HAP-1 (cell line): ENCODE measurements at regions not wholly inside any gene's neighbourhood (a gene's known extent, or its start where the extent isn't known, plus 50 kb on each side); places are given as distances from the start of the nearest gene placed in this dataset.
"Not testable (repeated sequence)": the region's sequence is repeated elsewhere in the genome, so short reads cannot be mapped to it uniquely, and the experiment has no call there.

ENCODE experiments used
- DNase-seq, 2 experiments: peaks; one replicate each; pipeline ENCODE4 v3.0.0-alpha.2; 2016 to 2020; ENCODE audit warnings: low spot score in 2 of 2
- H3K27me3 ChIP-seq: fragments of 250-450 bp; sonication (Bioruptor Pico); 2 replicates; pipeline ENCODE4 v1.5.1; 2020; ENCODE audit warnings: low read depth, mild to moderate bottlenecking, moderate library complexity
- H3K36me3 ChIP-seq: fragments of 250-450 bp; sonication (Bioruptor Pico); replicated peaks from 2 replicates; pipeline ENCODE4 v1.5.1; 2020; ENCODE audit warnings: mild to moderate bottlenecking
- H3K4me1 ChIP-seq: fragments of 250-450 bp; sonication (Bioruptor Pico); 2 replicates; pipeline ENCODE4 v1.5.1; 2020; ENCODE audit warnings: mild to moderate bottlenecking
- H3K4me3 ChIP-seq: fragments of 250-450 bp; sonication (Bioruptor Pico); 2 replicates; pipeline ENCODE4 v1.5.1; 2020; ENCODE audit warnings: mild to moderate bottlenecking, moderate library complexity
- H3K9me3 ChIP-seq: fragments of 250-450 bp; sonication (Bioruptor Pico); 2 replicates; pipeline ENCODE4 v1.5.1; 2020; ENCODE audit warnings: mild to moderate bottlenecking, moderate library complexity
- in situ Hi-C: fragments of 300-500 bp; cut with MboI; formaldehyde crosslinking; loops from 3 replicates; pipeline ENCODE4 v1.14.3; 2020; ENCODE audit warnings: low sequenced_read_pairs, inconsistent platforms, mixed read lengths

DNA sequence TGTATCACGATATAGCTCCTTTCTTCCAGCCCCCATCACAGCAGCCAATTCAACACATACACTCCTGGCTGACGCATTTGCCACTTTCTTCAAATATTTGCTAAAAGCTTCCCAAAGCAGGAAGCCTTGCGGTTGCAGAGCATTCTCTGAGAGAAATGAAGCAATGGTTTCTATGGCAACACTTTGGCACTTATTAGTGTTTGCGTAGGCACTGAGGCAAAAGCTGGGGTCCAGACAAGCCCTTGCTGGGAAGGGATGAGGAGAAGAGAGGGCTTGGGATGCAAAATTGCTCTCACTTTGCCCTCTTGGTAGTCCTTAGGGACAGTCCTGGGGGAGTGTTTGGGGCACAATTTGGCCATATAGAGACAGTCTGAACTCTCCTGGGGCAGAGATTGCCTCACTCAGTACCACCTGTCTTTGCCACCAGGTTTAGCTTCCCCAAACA, 55.0 kb upstream of the PAK3 start:
- no peak for DNase-seq
- H3K4me1 ChIP-seq: no peaks in the 10 kb centered on the region
- H3K27me3 ChIP-seq: peaks cover 3% of the 10 kb centered on the region; the same call in 1 of the 2 replicates
- in situ Hi-C loops: no loop called here
- H3K36me3 ChIP-seq: no peaks in the 10 kb centered on the region
- no peaks in the 10 kb centered on the region for H3K9me3 ChIP-seq
- no peak overlapping the region for H3K4me3 ChIP-seq

DNA sequence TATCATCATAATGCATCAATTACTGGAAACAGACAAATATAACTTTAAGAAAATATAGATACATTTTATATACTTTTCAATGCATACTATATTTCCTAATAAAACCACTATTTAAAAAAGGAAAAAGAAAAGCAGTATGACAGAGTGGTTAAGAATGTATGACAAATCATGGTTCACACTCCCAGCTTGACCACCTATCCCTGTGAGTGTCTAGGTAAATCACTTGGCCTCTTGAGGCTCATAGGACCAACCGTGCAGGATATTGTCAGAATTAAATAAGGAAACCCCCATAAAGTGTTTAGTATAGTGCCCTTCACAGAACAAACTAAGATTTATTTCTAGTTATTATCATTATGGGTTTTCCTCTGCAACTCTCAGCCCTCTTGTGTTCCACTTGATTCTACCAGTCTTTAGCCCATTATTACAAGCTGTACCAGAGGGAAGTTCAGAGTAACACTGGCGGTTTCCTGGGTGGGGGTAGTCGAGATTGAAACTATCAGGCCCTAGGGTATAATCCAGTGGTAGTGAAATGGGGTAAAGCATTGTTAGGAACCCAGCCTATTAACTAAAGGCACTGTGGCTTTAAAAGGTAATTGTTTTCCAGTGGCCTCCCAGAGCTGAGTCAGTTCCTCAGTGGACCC, 55.5 kb upstream of the PAK3 start:
- no peak for DNase-seq
- peaks cover 3% of the 10 kb centered on the region; the same call in 1 of the 2 replicates for H3K27me3 ChIP-seq
- H3K9me3 ChIP-seq: no peaks in the 10 kb centered on the region
- in situ Hi-C loops: no loop called here
- no peaks in the 10 kb centered on the region for H3K36me3 ChIP-seq
- no peaks in the 10 kb centered on the region for H3K4me1 ChIP-seq
- no peak overlapping the region for H3K4me3 ChIP-seq

DNA sequence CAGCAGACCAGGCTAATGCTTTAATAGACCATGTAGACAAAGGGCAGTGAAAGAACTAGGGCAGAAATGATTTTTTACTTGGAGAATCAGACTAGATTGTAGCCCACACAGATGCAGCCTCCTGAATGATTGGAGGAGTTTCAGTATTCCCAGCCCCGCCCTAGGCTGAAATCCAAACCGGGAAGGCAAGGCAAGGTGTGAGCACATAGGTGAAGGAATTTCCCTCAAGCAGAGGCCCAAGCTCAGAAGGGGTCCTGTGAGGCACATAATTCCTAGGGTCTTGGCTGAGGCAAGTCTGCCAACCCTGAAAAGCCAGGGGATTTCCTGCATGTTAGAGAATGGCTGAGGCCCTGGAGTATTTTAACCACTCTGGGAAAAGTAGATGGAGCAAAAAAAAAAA, 56.4 kb upstream of the PAK3 start:
- Histone ChIP-seq H3K27me3 (peaks cover 3% of the 10 kb centered on the region; the same call in 1 of the 2 replicates), H3K36me3 (no peaks in the 10 kb centered on the region), H3K4me3 (no peak overlapping the region), H3K4me1 (no peaks in the 10 kb centered on the region), H3K9me3 (no peaks in the 10 kb centered on the region)
- in situ Hi-C loops: no loop called here
- DNase-seq: no peak

DNA sequence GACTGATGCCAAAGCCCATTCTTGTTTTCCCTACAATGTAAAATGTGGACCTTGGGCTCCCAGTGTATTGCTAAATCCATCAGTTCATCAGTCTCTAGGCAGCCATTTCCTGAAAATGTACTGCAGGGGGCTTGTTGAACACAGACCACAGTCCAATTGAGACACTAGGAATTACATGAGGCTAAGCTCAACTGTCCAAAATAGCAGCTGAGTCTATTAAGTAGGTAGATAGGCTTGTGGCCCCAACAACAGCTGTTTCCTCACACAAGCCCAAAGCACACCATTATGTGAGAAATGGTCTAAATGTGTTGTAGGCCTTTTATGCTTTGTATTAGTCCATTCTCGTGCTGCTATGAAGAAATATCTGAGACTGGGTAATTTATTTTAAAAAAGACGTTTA, 60.0 kb upstream of the PAK3 start:
- Histone ChIP-seq H3K27me3 (peaks cover 3% of the 10 kb centered on the region; the same call in 1 of the 2 replicates), H3K36me3 (no peaks in the 10 kb centered on the region), H3K9me3 (no peaks in the 10 kb centered on the region), H3K4me1 (no peaks in the 10 kb centered on the region), H3K4me3 (no peak overlapping the region)
- no peak for DNase-seq
- in situ Hi-C loops: no loop called here

DNA sequence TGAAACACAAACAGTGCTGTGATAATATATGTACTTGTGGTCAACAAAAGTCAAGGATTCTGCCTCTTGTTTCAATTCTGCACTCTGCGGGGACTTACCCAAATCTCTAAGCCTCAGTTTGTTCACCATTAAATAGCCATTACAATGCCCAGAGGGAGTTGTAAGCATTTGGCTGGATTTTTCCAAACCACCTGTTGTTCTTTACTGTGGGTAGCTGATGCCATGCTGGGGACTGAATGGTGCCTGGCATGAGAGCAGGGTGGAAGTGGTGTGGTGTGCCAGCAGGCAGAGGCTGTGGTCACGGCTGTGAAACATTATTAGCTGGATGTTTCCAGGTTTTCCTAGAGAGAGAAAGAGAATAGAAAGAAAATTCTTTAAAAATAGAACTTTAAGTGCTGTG, 60.7 kb upstream of the PAK3 start:
- no peaks in the 10 kb centered on the region for H3K9me3 ChIP-seq
- in situ Hi-C loops: no loop called here
- DNase-seq: no peak
- H3K27me3 ChIP-seq: peaks cover 3% of the 10 kb centered on the region; the same call in 1 of the 2 replicates
- H3K36me3 ChIP-seq: no peaks in the 10 kb centered on the region
- no peaks in the 10 kb centered on the region for H3K4me1 ChIP-seq
- H3K4me3 ChIP-seq: no peak overlapping the region

DNA sequence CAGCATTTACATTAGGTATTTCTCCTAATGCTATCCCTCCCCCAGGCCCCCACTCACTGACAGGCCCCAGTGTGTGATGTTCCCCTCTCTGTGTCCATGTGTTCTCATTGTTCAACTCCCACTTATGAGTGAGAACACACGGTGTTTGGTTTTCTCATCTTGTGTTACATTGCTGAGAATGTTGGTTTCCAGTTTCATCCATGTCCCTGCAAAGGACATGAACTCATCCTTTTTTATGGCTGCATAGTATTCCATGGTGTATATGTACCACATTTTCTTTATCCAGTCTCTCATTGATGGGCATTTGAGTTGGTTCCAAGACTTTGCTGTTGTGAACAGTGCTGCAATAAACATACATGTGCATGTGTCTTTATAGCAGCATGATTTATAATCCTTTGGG, 73.0 kb upstream of the PAK3 start:
- H3K27me3 ChIP-seq, in situ Hi-C loops, DNase-seq, H3K36me3 ChIP-seq, H3K4me3 ChIP-seq, H3K4me1 ChIP-seq, H3K9me3 ChIP-seq: not testable (repeated sequence)

DNA sequence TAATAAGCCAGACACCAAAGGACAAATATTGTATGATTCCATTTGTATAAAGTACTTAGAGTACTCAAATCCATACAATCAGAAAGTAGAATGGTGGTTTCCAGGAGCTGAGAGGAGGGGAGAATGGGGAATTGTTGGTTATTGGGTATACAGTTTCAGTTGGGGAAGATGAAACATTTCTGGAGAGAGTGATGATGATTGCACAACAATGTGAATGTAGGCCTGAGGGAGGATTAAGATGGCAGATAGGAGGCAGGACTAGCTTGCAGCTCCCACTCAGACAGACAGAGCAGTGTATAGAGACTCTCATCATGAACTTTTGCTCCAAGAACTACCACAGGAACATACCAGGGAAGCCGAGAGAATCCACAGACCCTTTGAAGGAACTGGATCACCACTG, 75.7 kb upstream of the PAK3 start:
- H3K4me3 ChIP-seq: no peak overlapping the region
- H3K9me3 ChIP-seq: no peaks in the 10 kb centered on the region
- H3K36me3 ChIP-seq: no peaks in the 10 kb centered on the region
- DNase-seq: no peak
- no peaks in the 10 kb centered on the region for H3K27me3 ChIP-seq
- no peaks in the 10 kb centered on the region for H3K4me1 ChIP-seq
- in situ Hi-C loops: no loop called here

DNA sequence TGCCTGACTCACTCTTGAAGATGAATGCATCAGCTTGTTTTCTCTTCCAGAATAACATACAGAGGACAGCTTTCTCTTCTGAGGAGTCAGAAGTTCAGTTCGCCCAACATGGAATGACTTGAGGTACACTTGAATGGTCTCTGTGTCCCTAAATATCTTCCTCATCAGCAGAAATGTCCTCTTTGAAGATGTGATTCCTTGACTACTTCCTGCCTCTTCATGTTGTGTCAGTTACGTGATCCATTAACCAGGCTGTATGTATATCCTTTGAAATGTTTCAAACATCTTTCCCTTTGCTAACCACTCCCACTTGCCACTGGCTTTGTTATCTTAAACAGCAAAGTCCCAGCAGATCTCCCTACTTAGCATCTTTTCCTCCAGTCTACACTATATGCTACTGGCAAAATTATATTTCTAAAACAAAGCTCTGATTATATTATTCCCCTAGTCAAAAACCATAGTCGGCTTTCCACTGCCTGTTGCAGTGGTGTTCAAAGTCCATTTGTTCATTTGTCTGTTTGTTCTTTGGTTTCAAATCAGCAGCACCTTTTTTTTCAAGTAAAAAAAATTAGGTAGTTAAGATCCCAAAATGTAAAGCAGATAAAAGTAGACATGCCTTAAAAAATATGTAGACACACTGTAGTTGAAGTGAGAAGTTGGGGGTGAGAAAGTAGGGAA, 82.1 kb upstream of the PAK3 start:
- H3K4me1 ChIP-seq: no peaks in the 10 kb centered on the region
- H3K36me3 ChIP-seq: no peaks in the 10 kb centered on the region
- in situ Hi-C loops: no loop called here
- DNase-seq: no peak
- H3K27me3 ChIP-seq: no peaks in the 10 kb centered on the region
- no peaks in the 10 kb centered on the region for H3K9me3 ChIP-seq
- no peak overlapping the region for H3K4me3 ChIP-seq

DNA sequence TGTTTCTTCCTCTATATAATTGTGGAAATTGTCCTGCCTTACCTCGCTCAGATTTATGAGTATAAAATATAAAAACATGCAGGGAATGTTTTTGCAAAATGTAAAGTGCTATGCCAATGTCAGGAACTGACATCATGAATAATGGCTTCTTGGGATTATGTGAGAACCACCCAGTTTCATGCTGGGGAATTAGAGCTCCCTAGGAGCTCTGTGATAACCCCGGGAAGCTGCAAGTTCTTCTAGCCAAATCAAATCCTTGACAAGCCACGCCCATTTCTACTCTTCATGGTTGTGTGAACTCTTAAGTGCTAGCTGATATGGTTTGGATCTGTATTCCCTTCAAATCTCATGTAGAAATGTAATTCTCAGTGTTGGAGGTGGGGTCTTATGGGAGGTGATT, 85.9 kb upstream of the PAK3 start:
- Histone ChIP-seq H3K4me1 (no peaks in the 10 kb centered on the region; the same call in 1 of the 2 replicates), H3K9me3 (no peaks in the 10 kb centered on the region), H3K4me3 (no peak overlapping the region), H3K36me3 (no peaks in the 10 kb centered on the region), H3K27me3 (peaks cover 3% of the 10 kb centered on the region; the same call in 1 of the 2 replicates)
- DNase-seq: no peak
- in situ Hi-C loops: no loop called here

DNA sequence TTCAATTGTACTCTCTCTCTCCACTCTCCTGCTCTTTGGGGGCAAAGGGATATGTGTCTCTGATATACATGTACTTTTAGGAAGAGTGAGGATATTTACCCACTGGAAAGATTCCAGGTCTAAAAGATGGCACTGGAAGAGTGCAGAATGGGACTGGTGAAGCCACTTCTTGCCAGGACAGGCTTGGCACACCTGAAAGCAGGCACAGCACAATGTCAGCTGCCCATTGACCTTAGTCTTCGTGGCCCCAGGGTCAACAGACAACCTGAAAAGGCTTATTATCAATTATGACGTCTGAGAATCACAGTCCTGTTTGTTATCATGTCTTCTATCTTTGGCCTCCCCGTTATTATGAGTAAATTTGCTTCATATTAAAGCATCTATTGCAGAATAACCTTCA, 86.7 kb upstream of the PAK3 start:
- Histone ChIP-seq H3K9me3 (no peaks in the 10 kb centered on the region), H3K4me3 (no peak overlapping the region), H3K27me3 (peaks cover 3% of the 10 kb centered on the region; the same call in 1 of the 2 replicates), H3K36me3 (no peaks in the 10 kb centered on the region), H3K4me1 (no peaks in the 10 kb centered on the region; the same call in 1 of the 2 replicates)
- in situ Hi-C loops: no loop called here
- DNase-seq: no peak

DNA sequence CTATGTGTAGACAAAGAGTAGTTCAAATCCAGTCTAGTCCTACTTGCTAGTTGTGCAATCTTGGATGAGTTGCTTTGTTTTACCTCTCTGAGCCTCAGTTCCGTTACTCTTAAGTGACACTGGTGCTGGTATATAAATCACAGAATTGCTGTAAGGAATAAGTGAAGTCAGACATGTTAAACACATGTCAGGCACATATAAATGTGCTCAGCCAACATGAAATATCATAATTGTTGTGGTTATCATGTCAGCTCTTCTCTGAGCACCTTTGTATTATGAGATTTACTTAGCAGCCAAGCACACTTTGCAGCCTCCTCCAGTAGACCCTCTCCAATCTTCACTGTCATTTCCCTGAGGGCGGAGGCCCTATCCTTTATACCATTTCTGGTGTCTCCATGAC, 87.9 kb upstream of the PAK3 start:
- in situ Hi-C loops: no loop called here
- no peaks in the 10 kb centered on the region; the same call in 1 of the 2 replicates for H3K4me1 ChIP-seq
- no peaks in the 10 kb centered on the region for H3K36me3 ChIP-seq
- H3K4me3 ChIP-seq: no peak overlapping the region
- H3K27me3 ChIP-seq: peaks cover 3% of the 10 kb centered on the region; the same call in 1 of the 2 replicates
- no peak for DNase-seq
- H3K9me3 ChIP-seq: no peaks in the 10 kb centered on the region

DNA sequence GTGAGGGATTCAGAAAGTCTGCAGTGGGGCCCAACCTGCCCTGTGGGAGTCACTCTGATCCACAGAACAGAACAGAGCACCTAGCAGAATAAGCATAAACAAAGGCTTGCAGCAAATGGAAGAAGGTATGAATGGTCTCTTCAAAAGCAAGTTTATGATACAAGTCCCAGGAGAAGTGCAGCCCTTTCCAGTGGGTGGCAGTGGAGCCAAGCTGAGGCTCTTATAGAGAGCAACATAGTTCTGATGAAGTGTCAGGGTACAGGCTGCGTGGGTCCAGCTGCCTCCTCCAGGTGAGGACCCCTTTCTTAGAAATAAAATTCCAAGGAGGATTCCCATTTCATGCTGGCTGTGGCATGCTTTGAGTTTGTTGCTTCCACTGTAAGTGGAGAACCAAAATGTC, 88.8 kb upstream of the PAK3 start:
- Histone ChIP-seq H3K9me3 (no peaks in the 10 kb centered on the region), H3K36me3 (no peaks in the 10 kb centered on the region), H3K4me3 (no peak overlapping the region), H3K27me3 (peaks cover 3% of the 10 kb centered on the region; the same call in 1 of the 2 replicates), H3K4me1 (no peaks in the 10 kb centered on the region; the same call in 1 of the 2 replicates)
- no peak for DNase-seq
- in situ Hi-C loops: no loop called here

DNA sequence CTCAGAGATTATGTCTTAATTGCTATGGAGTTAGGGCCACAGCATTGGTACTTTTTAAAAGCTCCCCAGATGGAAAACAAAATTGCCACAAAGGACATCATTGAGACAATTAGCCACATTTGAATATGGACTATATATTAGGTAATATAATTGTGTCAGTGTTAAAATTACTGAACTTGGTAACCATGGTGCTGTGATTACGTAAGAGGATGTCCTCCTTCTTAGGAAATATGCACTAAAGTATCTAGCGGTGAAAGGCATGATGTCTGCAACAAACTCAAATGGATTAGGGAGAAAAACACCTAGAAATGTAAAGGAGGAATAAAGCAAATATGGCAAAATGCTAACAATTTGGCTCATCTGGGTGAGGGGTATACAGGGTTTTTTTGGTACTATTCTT, 89.9 kb upstream of the PAK3 start:
- in situ Hi-C loops: no loop called here
- Histone ChIP-seq H3K4me3 (no peak overlapping the region), H3K4me1 (no peaks in the 10 kb centered on the region; the same call in 1 of the 2 replicates), H3K27me3 (peaks cover 3% of the 10 kb centered on the region; the same call in 1 of the 2 replicates), H3K36me3 (no peaks in the 10 kb centered on the region), H3K9me3 (no peaks in the 10 kb centered on the region)
- no peak for DNase-seq

DNA sequence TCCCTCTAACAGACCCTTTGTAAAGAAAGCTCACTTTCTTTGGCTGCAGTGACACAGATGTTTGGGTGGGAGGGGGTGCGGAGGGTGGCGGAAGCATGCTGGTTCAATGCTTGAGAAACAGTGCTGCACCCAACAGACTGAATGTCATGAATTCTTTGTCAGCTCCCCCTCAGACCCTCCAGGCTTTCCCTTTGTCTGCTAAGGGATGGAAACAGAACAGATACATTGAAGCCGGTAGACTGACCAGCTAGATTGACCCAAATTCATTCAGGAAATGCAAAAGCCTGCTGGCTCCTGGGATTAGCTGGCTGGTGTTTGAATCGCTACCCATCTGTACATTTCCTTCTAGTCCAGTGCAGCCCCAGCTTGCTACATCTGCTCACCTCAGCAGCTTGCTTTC, 90.8 kb upstream of the PAK3 start:
- Histone ChIP-seq H3K36me3 (no peaks in the 10 kb centered on the region), H3K9me3 (no peaks in the 10 kb centered on the region), H3K27me3 (peaks cover 3% of the 10 kb centered on the region; the same call in 1 of the 2 replicates), H3K4me1 (no peaks in the 10 kb centered on the region; the same call in 1 of the 2 replicates), H3K4me3 (no peak overlapping the region)
- no peak for DNase-seq
- in situ Hi-C loops: no loop called here
